ENCODE measurements at regions not wholly inside any gene's neighbourhood (a gene's known extent, or its start where the extent isn't known, plus 50 kb on each side); places are given as distances from the start of the nearest gene placed in this dataset.

GRCh38 chr9:108104991-108105390 lies 615.4 kb upstream of the KLF4 start:
- no peak overlapping the region for H2AK9ac ChIP-seq (replicated peaks; ENCODE audit: low read depth, low read length, poor library complexity)
- no peaks in the 10 kb centered on the region for H3K9me1 ChIP-seq (ENCODE audit: insufficient read depth, low read length)
- no peak overlapping the region for H3K9ac ChIP-seq (ENCODE audit: low read depth, low read length)
- BruUV-seq (replicated peaks), result no TSS peak
- no peak overlapping the region for H3K18ac ChIP-seq (ENCODE audit: low read depth, low read length)
- H3K4me2 ChIP-seq (ENCODE audit: low read depth, low read length), result no peak overlapping the region
- no peak overlapping the region for H3K27ac ChIP-seq (ENCODE audit: insufficient read depth, low read length)
- no peaks in the 10 kb centered on the region for H4K20me1 ChIP-seq (ENCODE audit: insufficient read depth, low read length)
- ATAC-seq (ENCODE audit: low read depth), result no peak
- no peak overlapping the region for H3K4ac ChIP-seq (ENCODE audit: low read depth, low read length)
- no peak overlapping the region for H4K8ac ChIP-seq (ENCODE audit: low read depth in 2 of 2, low read length in 2 of 2)
- TF ChIP-seq, protein P1, sequence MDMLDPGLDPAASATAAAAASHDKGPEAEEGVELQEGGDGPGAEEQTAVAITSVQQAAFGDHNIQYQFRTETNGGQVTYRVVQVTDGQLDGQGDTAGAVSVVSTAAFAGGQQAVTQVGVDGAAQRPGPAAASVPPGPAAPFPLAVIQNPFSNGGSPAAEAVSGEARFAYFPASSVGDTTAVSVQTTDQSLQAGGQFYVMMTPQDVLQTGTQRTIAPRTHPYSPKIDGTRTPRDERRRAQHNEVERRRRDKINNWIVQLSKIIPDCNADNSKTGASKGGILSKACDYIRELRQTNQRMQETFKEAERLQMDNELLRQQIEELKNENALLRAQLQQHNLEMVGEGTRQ (IDR thresholded peaks at IDR 0.05; ENCODE audit: low read depth, low read length), result no peak
- TF ChIP-seq CTCF (conservative IDR thresholded peaks at IDR 0.05; ENCODE audit: low read depth, low read length) (no peak), FOS (IDR thresholded peaks at IDR 0.05; ENCODE audit: low read depth, low read length) (no peak), RCOR1 (IDR thresholded peaks at IDR 0.05; ENCODE audit: insufficient replicate concordance, low read length) (no peak), CHD1 (IDR thresholded peaks at IDR 0.05; ENCODE audit: low read depth, low read length) (no peak), CEBPB (IDR thresholded peaks at IDR 0.05; ENCODE audit: low read depth, low read length) (no peak), MAZ (IDR thresholded peaks at IDR 0.05; ENCODE audit: borderline replicate concordance, low read depth, low read length) (no peak), RAD21 (IDR thresholded peaks at IDR 0.05; ENCODE audit: low read length) (no peak), POLR2A (IDR thresholded peaks at IDR 0.05; ENCODE audit: low read depth, low read length) (no peak), NFE2L2 (IDR thresholded peaks at IDR 0.05; ENCODE audit: low read depth, low read length) (no peak), MXI1 (IDR thresholded peaks at IDR 0.05; ENCODE audit: borderline replicate concordance, low read depth, low read length) (no peak), MAFK (IDR thresholded peaks at IDR 0.05; ENCODE audit: low read depth, low read length) (no peak), SMC3 (IDR thresholded peaks at IDR 0.05; ENCODE audit: low read depth, low read length) (no peak), ELK1 (IDR thresholded peaks at IDR 0.05; ENCODE audit: borderline replicate concordance, low read depth, low read length) (no peak), BHLHE40 (IDR thresholded peaks at IDR 0.05; ENCODE audit: low read depth, low read length) (no peak), RFX5 (IDR thresholded peaks at IDR 0.05; ENCODE audit: low read depth, low read length) (no peak)
- H3K79me1 ChIP-seq (ENCODE audit: low read depth in 1 of 2, low read length in 2 of 2), result no peaks in the 10 kb centered on the region
- no peak overlapping the region; the same call in 1 of the 2 replicates for H4K91ac ChIP-seq (ENCODE audit: insufficient read depth, low read depth, low read length)
- no peak overlapping the region for H2BK15ac ChIP-seq (ENCODE audit: low read depth, low read length)
- ChIA-PET POLR2A (ENCODE audit: unreplicated experiment) (no interaction called here), CTCF (no interaction called here)
- peaks cover 6% of the 10 kb centered on the region; the same call in 1 of the 2 replicates for H3K4me1 ChIP-seq (ENCODE audit: control insufficient read depth, insufficient read depth, low read length)
- H3K56ac ChIP-seq (ENCODE audit: extremely low read depth, insufficient read depth, low read length), result no peak overlapping the region
- intact Hi-C loops (cut with micrococcal nuclease) (loop anchor here (5.0 kb wide), 1 partner anchor 468 kb away; no protein-coding TSS in a partner anchor), dilution Hi-C loops (cut with HindIII; ENCODE audit: low sequenced_read_pairs, unreplicated experiment) (no loop called here), in situ Hi-C loops (cut with MboI; ENCODE audit: low sequenced_read_pairs) (no loop called here)
- no peak overlapping the region for H4K5ac ChIP-seq (ENCODE audit: low read depth, low read length)
- no peak overlapping the region for H2AFZ ChIP-seq (replicated peaks; ENCODE audit: low read length, poor library complexity)
- H3K36me3 ChIP-seq (ENCODE audit: control insufficient read depth, insufficient read depth, low read length), result no peaks in the 10 kb centered on the region
- no peak overlapping the region for H2BK5ac ChIP-seq (ENCODE audit: low read depth, low read length, poor library complexity, severe bottlenecking)
- no peak overlapping the region for H3K14ac ChIP-seq (replicated peaks; ENCODE audit: low read depth, low read length)
- no peak overlapping the region for H2AK5ac ChIP-seq (ENCODE audit: low read depth, low read length)
- no peak overlapping the region for H3K4me3 ChIP-seq (ENCODE audit: insufficient read depth, low read depth, low read length)
- no peak overlapping the region for H2BK120ac ChIP-seq (ENCODE audit: low read depth, low read length)
- WGBS, 2 experiments (ENCODE audit: extremely low coverage in 2 of 2, insufficient read length in 1 of 2), result 100% methylated on average over 1 of the region's 1 CpG; no CpG with 5 or more reads in 1 of the 2 experiments
- no peaks in the 10 kb centered on the region for H3K9me3 ChIP-seq (ENCODE audit: control insufficient read depth, insufficient read depth, low read length)
- H2BK20ac ChIP-seq (ENCODE audit: low read depth, low read length), result no peak overlapping the region
- DNase-seq, result no peak
- no peak overlapping the region for H3K23ac ChIP-seq (ENCODE audit: low read depth, low read length)
- no peaks in the 10 kb centered on the region; the same call in 1 of the 2 replicates for H3K27me3 ChIP-seq (ENCODE audit: control insufficient read depth, insufficient read depth, low read length)
